ENCODE measurements at regions not wholly inside any gene's neighbourhood (a gene's known extent, or its start where the extent isn't known, plus 50 kb on each side); places are given as distances from the start of the nearest gene placed in this dataset.

GRCh38 chr18:76689646-76690264 lies 132.6 kb upstream of the ZNF236 start:
- TF ChIP-seq POLR2A (IDR thresholded peaks at IDR 0.05; ENCODE audit: low read depth, low read length) (no peak), CTCF (IDR thresholded peaks at IDR 0.05; ENCODE audit: extremely low read depth in 1 of 2, insufficient read depth in 1 of 2, low read depth in 1 of 2, low read length in 2 of 2) (no peak), POLR2AphosphoS5 (IDR thresholded peaks at IDR 0.05; ENCODE audit: insufficient read depth, low read depth, low read length) (no peak), MAX (IDR thresholded peaks at IDR 0.05; ENCODE audit: insufficient read depth, insufficient read length) (no peak)
